PC-9 (cell line): ENCODE measurements at regions not wholly inside any gene's neighbourhood (a gene's known extent, or its start where the extent isn't known, plus 50 kb on each side); places are given as distances from the start of the nearest gene placed in this dataset.

ENCODE experiments used
- BruUV-seq: library from RNA; stranded (reverse); fragments of 400-500 nt; replicated peaks from 2 replicates; lab custom pipeline; 2021; lab: Mats Ljungman, UMichigan
- CTCF ChIA-PET: fragments of 300-600 bp; sonication (Branson Sonifier 250); formaldehyde crosslinking; loops from one replicate; lab custom pipeline; 2022; ENCODE audit warnings: antibody characterized with exemption; lab: Charles Lee
- POLR2A ChIA-PET: fragments of 300-600 bp; sonication (Branson Sonifier 250); formaldehyde crosslinking; loops from one replicate; lab custom pipeline; 2022; ENCODE audit warnings: antibody characterized with exemption; ENCODE audit not compliant: unreplicated experiment; lab: Charles Lee
- DNase-seq, 2 experiments: peaks; one replicate each; pipeline versions ENCODE4 v3.0.0 to v3.0.0-alpha.2; 2015 to 2022; ENCODE audit warnings: mixed read lengths in 1 of 2
- H2AFZ ChIP-seq: fragments of 200-600 bp; sonication (generic); 2 replicates; pipeline ENCODE4 v1.8.1; 2017; ENCODE audit warnings: antibody characterized with exemption
- H3F3A ChIP-seq: fragments of 200-600 bp; sonication (generic); 2 replicates; pipeline ENCODE4 v1.8.1; 2017; ENCODE audit warnings: antibody characterized with exemption, mild to moderate bottlenecking, low read depth; ENCODE audit not compliant: insufficient read depth
- H3K27ac ChIP-seq: fragments of 200-600 bp; sonication (generic); 2 replicates; pipeline ENCODE4 v1.6.1; 2016; ENCODE audit warnings: mixed run types
- H3K27me3 ChIP-seq: fragments of 200-600 bp; sonication (generic); 2 replicates; pipeline ENCODE4 v1.6.1; 2016; ENCODE audit warnings: low read depth, mixed run types; ENCODE audit not compliant: insufficient read depth
- H3K36me3 ChIP-seq: fragments of 200-600 bp; sonication (generic); 2 replicates; pipeline ENCODE4 v1.6.1; 2016; ENCODE audit warnings: low read depth, mixed run types
- H3K4me1 ChIP-seq: fragments of 200-600 bp; sonication (generic); replicated peaks from 2 replicates; pipeline ENCODE4 v1.6.1; 2016; ENCODE audit warnings: mixed run types; ENCODE audit not compliant: insufficient read depth
- H3K4me2 ChIP-seq: fragments of 200-600 bp; sonication (generic); 2 replicates; pipeline ENCODE4 v1.6.1; 2017; ENCODE audit warnings: mixed run types
- H3K4me3 ChIP-seq: fragments of 200-600 bp; sonication (generic); 2 replicates; pipeline ENCODE4 v1.6.1; 2016; ENCODE audit warnings: mixed run types
- H3K79me2 ChIP-seq: fragments of 200-600 bp; sonication (generic); 2 replicates; pipeline ENCODE4 v1.6.1; 2017; ENCODE audit warnings: low read depth, mixed run types
- H3K9me2 ChIP-seq: fragments of 200-600 bp; sonication (generic); 2 replicates; pipeline ENCODE4 v1.8.1; 2017; ENCODE audit warnings: mild to moderate bottlenecking; ENCODE audit not compliant: insufficient read depth
- H3K9me3 ChIP-seq: fragments of 200-600 bp; sonication (generic); 2 replicates; pipeline ENCODE4 v1.8.1; 2016; ENCODE audit warnings: low read depth; ENCODE audit not compliant: insufficient read depth
- H4K20me1 ChIP-seq: fragments of 200-600 bp; sonication (generic); 2 replicates; pipeline ENCODE4 v1.8.1; 2017; ENCODE audit not compliant: insufficient read depth
- EZH2 ChIP-seq: fragments of 200-600 bp; sonication (generic); IDR thresholded peaks from 2 replicates; pipeline ENCODE4 v1.8.0; 2017; ENCODE audit warnings: antibody characterized with exemption, low read depth
- intact Hi-C: fragments of 100-400 bp; cut with micrococcal nuclease; formaldehyde crosslinking; loops from one replicate; pipeline ENCODE4 v1.10.0; 2022; ENCODE audit not compliant: unreplicated experiment
- TF ChIP-seq, protein P1 (sequence below): fragments of 200-600 bp; sonication (generic); conservative IDR thresholded peaks from 2 replicates; pipeline ENCODE4 v1.6.1; 2017; ENCODE audit warnings: mixed run types, antibody characterized with exemption, mild to moderate bottlenecking, moderate library complexity

- Histone ChIP-seq H3K4me3 (no peak overlapping the region), H3K4me2 (no peak overlapping the region), H3K27me3 (peaks cover 58% of the 10 kb centered on the region), H3K36me3 (no peaks in the 10 kb centered on the region), H3K27ac (no peak overlapping the region), H4K20me1 (no peaks in the 10 kb centered on the region), H3K4me1 (no peaks in the 10 kb centered on the region), H3K9me2 (no peaks in the 10 kb centered on the region), H3F3A (no peaks in the 10 kb centered on the region), H3K79me2 (no peaks in the 10 kb centered on the region), H3K9me3 (no peaks in the 10 kb centered on the region), H2AFZ (no peak overlapping the region)
- intact Hi-C loops: no loop called here
- TF ChIP-seq EZH2: no peak
- TF ChIP-seq, protein P1, sequence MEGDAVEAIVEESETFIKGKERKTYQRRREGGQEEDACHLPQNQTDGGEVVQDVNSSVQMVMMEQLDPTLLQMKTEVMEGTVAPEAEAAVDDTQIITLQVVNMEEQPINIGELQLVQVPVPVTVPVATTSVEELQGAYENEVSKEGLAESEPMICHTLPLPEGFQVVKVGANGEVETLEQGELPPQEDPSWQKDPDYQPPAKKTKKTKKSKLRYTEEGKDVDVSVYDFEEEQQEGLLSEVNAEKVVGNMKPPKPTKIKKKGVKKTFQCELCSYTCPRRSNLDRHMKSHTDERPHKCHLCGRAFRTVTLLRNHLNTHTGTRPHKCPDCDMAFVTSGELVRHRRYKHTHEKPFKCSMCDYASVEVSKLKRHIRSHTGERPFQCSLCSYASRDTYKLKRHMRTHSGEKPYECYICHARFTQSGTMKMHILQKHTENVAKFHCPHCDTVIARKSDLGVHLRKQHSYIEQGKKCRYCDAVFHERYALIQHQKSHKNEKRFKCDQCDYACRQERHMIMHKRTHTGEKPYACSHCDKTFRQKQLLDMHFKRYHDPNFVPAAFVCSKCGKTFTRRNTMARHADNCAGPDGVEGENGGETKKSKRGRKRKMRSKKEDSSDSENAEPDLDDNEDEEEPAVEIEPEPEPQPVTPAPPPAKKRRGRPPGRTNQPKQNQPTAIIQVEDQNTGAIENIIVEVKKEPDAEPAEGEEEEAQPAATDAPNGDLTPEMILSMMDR: no peak
- ChIA-PET POLR2A (no interaction called here), CTCF (no interaction called here)
- no peak for DNase-seq
- BruUV-seq: no TSS peak
Observed at GRCh38 chr1:181394766-181395165, 88.6 kb upstream of the CACNA1E start.

- no peaks in the 10 kb centered on the region for H3K36me3 ChIP-seq
- peaks cover 47% of the 10 kb centered on the region for H3K27me3 ChIP-seq
- H4K20me1 ChIP-seq: no peaks in the 10 kb centered on the region
- intact Hi-C loops: no loop called here
- BruUV-seq: no TSS peak
- H3K79me2 ChIP-seq: no peaks in the 10 kb centered on the region
- no peak overlapping the region for H3K27ac ChIP-seq
- TF ChIP-seq EZH2: no peak
- TF ChIP-seq, protein P1: no peak
- DNase-seq: no peak
- H3K9me3 ChIP-seq: no peaks in the 10 kb centered on the region
- ChIA-PET POLR2A (no interaction called here), CTCF (no interaction called here)
- H2AFZ ChIP-seq: no peak overlapping the region
- H3K4me3 ChIP-seq: no peak overlapping the region
- H3K4me2 ChIP-seq: no peak overlapping the region
- no peaks in the 10 kb centered on the region for H3K4me1 ChIP-seq
- H3F3A ChIP-seq: no peaks in the 10 kb centered on the region
- H3K9me2 ChIP-seq: no peaks in the 10 kb centered on the region
Observed at GRCh38 chr1:181396171-181396670, 87.1 kb upstream of the CACNA1E start.

GRCh38 chr1:181396811-181397210, 86.5 kb upstream of the CACNA1E start:
- Histone ChIP-seq H3K4me1 (no peaks in the 10 kb centered on the region), H3K4me3 (no peak overlapping the region), H4K20me1 (no peaks in the 10 kb centered on the region), H3K4me2 (no peak overlapping the region), H3K9me3 (no peaks in the 10 kb centered on the region), H3K27me3 (peaks cover 44% of the 10 kb centered on the region), H2AFZ (no peak overlapping the region), H3K79me2 (no peaks in the 10 kb centered on the region), H3K27ac (no peak overlapping the region), H3K36me3 (no peaks in the 10 kb centered on the region), H3K9me2 (no peaks in the 10 kb centered on the region), H3F3A (no peaks in the 10 kb centered on the region)
- BruUV-seq: no TSS peak
- CTCF ChIA-PET: no interaction called here
- intact Hi-C loops: no loop called here
- TF ChIP-seq, protein P1: no peak
- TF ChIP-seq EZH2: no peak
- DNase-seq: no peak
- POLR2A ChIA-PET: no interaction called here
